IPS-15b (cell line): ENCODE measurements at regions not wholly inside any gene's neighbourhood (a gene's known extent, or its start where the extent isn't known, plus 50 kb on each side); places are given as distances from the start of the nearest gene placed in this dataset.

Experiments used
- H3K27me3 ChIP-seq: one replicate; pipeline ENCODE4 v1.6.1; 2013; ENCODE audit warnings: low read length; ENCODE audit not compliant: control insufficient read depth, insufficient read depth
- H3K36me3 ChIP-seq: one replicate; pipeline ENCODE4 v1.6.1; 2013; ENCODE audit warnings: low read length; ENCODE audit not compliant: control insufficient read depth, insufficient read depth
- H3K4me1 ChIP-seq: one replicate; pipeline ENCODE4 v1.6.1; 2013; ENCODE audit warnings: mild to moderate bottlenecking, low read length; ENCODE audit not compliant: control insufficient read depth, insufficient read depth
- H3K4me3 ChIP-seq: one replicate; pipeline ENCODE4 v1.5.1; 2013; ENCODE audit warnings: low read depth, low read length
- H3K9ac ChIP-seq: one replicate; pipeline ENCODE4 v1.6.1; 2013; ENCODE audit warnings: low read depth, mild to moderate bottlenecking, low read length
- H3K9me3 ChIP-seq: one replicate; pipeline ENCODE4 v1.6.1; 2013; ENCODE audit warnings: mild to moderate bottlenecking, low read length; ENCODE audit not compliant: control insufficient read depth, insufficient read depth

- no peak overlapping the region for H3K4me3 ChIP-seq
- H3K4me1 ChIP-seq = no peaks in the 10 kb centered on the region
- H3K27me3 ChIP-seq = no peaks in the 10 kb centered on the region
- H3K9me3 ChIP-seq = no peaks in the 10 kb centered on the region
- H3K36me3 ChIP-seq = no peaks in the 10 kb centered on the region
- H3K9ac ChIP-seq = no peak overlapping the region
Observed at GRCh38 chr1:30027247-30027646, 696.1 kb downstream of the MATN1 start.

GRCh38 chr1:30024411-30025195, 698.8 kb downstream of the MATN1 start:
- Histone ChIP-seq H3K36me3 (no peaks in the 10 kb centered on the region), H3K9ac (no peak overlapping the region), H3K27me3 (no peaks in the 10 kb centered on the region), H3K4me1 (no peaks in the 10 kb centered on the region), H3K9me3 (no peaks in the 10 kb centered on the region), H3K4me3 (no peak overlapping the region)

GRCh38 chr1:30023339-30024022, 699.9 kb downstream of the MATN1 start:
- no peaks in the 10 kb centered on the region for H3K36me3 ChIP-seq
- H3K9me3 ChIP-seq = no peaks in the 10 kb centered on the region
- H3K9ac ChIP-seq = no peak overlapping the region
- no peaks in the 10 kb centered on the region for H3K4me1 ChIP-seq
- no peaks in the 10 kb centered on the region for H3K27me3 ChIP-seq
- no peak overlapping the region for H3K4me3 ChIP-seq

GRCh38 chr1:30014031-30014430, 709.4 kb downstream of the MATN1 start:
- Histone ChIP-seq H3K36me3 (no peaks in the 10 kb centered on the region), H3K27me3 (no peaks in the 10 kb centered on the region), H3K9me3 (no peaks in the 10 kb centered on the region), H3K9ac (no peak overlapping the region), H3K4me1 (no peaks in the 10 kb centered on the region), H3K4me3 (no peak overlapping the region)

GRCh38 chr1:30012455-30013440, 710.6 kb downstream of the MATN1 start:
- Histone ChIP-seq H3K36me3 (no peaks in the 10 kb centered on the region), H3K4me3 (no peak overlapping the region), H3K9ac (no peak overlapping the region), H3K9me3 (no peaks in the 10 kb centered on the region), H3K4me1 (no peaks in the 10 kb centered on the region), H3K27me3 (no peaks in the 10 kb centered on the region)

GRCh38 chr1:30011970-30012369, 711.4 kb downstream of the MATN1 start:
- Histone ChIP-seq H3K4me1 (no peaks in the 10 kb centered on the region), H3K9ac (no peak overlapping the region), H3K27me3 (no peaks in the 10 kb centered on the region), H3K9me3 (no peaks in the 10 kb centered on the region), H3K36me3 (no peaks in the 10 kb centered on the region), H3K4me3 (no peak overlapping the region)

- H3K4me3 ChIP-seq = no peak overlapping the region
- no peaks in the 10 kb centered on the region for H3K36me3 ChIP-seq
- no peaks in the 10 kb centered on the region for H3K4me1 ChIP-seq
- H3K9me3 ChIP-seq = no peaks in the 10 kb centered on the region
- H3K9ac ChIP-seq = no peak overlapping the region
- no peaks in the 10 kb centered on the region for H3K27me3 ChIP-seq
Observed at GRCh38 chr1:30010506-30011106, 712.8 kb downstream of the MATN1 start.

GRCh38 chr1:30009720-30010119, 713.7 kb downstream of the MATN1 start:
- no peaks in the 10 kb centered on the region for H3K9me3 ChIP-seq
- no peaks in the 10 kb centered on the region for H3K27me3 ChIP-seq
- no peaks in the 10 kb centered on the region for H3K36me3 ChIP-seq
- H3K4me3 ChIP-seq = no peak overlapping the region
- H3K4me1 ChIP-seq = no peaks in the 10 kb centered on the region
- H3K9ac ChIP-seq = no peak overlapping the region

GRCh38 chr1:30008998-30009657, 714.3 kb downstream of the MATN1 start:
- Histone ChIP-seq H3K9me3 (no peaks in the 10 kb centered on the region), H3K27me3 (no peaks in the 10 kb centered on the region), H3K36me3 (no peaks in the 10 kb centered on the region), H3K4me3 (no peak overlapping the region), H3K9ac (no peak overlapping the region), H3K4me1 (no peaks in the 10 kb centered on the region)

GRCh38 chr1:30008372-30008997, 714.9 kb downstream of the MATN1 start:
- Histone ChIP-seq H3K4me1 (no peaks in the 10 kb centered on the region), H3K9ac (no peak overlapping the region), H3K9me3 (no peaks in the 10 kb centered on the region), H3K36me3 (no peaks in the 10 kb centered on the region), H3K27me3 (no peaks in the 10 kb centered on the region), H3K4me3 (no peak overlapping the region)
